GM18873 (cell line): ENCODE measurements at regions not wholly inside any gene's neighbourhood (a gene's known extent, or its start where the extent isn't known, plus 50 kb on each side); places are given as distances from the start of the nearest gene placed in this dataset.
A peak's percentile ranks its signal among the peaks of the same experiment; 100 is the strongest.

Experiments used
- ATAC-seq: cut with Tn5 transposase; IDR thresholded peaks from one replicate; pipeline ENCODE4 v1.9.1; 2021; ENCODE audit warnings: mild to moderate bottlenecking, moderate library complexity, moderate number of reproducible peaks; ENCODE audit not compliant: unreplicated experiment, low FRiP score

- ATAC-seq = peak; percentile 92
Observed at GRCh38 chr4:14783011-14783877, 219.0 kb upstream of the CPEB2 start.

DNA sequence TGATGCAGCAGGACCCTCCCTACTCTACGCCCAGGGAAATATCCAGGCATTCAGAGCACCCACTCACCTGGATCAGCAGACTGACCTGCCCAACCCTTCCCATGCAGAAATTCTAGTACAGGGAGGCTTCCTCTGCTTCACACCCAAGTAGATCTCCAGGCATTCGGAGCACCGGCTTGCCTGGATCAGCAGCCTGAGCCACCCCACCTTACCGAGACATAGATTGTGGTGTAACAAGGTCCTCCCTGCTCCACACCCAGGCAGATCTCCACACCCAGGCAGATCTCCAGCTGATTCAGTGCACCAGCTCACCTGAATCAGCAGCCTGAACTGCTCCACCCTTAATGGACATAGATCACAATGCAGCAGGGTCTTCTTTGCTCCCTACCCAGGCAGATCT is 215.1 kb upstream of the CPEB2 start:
- ATAC-seq = no peak

DNA sequence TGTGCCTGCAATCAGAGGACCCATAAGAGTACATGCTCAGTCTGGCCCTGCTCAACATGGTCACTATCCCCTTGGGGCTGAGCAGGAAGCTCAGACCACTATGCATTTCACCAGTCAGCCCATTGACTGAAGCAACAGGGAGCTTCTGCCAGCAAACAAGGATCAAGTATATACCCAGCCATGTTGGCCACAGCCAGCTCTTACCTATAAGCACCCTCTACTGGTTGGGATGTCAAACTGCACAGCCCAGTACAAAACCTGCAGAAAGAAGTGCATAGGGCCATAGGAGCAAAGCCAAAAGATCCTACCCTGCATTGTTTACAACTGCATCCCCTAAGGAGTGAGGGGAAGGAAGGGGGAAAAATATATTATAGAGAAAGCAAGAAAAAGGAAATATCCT is 214.4 kb upstream of the CPEB2 start:
- ATAC-seq = peak; percentile 45

GRCh38 chr4:14790494-14790893 is 211.8 kb upstream of the CPEB2 start:
- ATAC-seq = no peak

- no peak for ATAC-seq
Observed at GRCh38 chr4:14792702-14793227, 209.5 kb upstream of the CPEB2 start.

DNA sequence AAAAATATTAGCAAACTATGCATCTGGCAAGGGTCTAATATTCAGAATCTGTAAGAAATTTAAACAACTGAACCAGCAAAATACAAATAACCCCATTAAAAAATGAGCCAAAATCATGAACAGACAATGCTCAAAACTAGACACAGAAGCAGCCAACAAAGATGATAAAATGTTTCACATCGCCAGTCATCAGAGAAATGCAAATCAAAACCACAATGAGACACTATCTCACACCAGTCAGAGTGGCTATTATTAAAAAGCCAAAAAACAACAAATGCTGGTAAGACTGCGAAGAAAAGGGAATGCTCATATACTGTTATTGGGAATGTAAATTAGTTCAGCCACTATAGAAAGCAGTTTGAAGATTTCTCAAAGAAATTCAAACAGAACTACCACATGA is 201.3 kb upstream of the CPEB2 start:
- ATAC-seq = no peak

DNA sequence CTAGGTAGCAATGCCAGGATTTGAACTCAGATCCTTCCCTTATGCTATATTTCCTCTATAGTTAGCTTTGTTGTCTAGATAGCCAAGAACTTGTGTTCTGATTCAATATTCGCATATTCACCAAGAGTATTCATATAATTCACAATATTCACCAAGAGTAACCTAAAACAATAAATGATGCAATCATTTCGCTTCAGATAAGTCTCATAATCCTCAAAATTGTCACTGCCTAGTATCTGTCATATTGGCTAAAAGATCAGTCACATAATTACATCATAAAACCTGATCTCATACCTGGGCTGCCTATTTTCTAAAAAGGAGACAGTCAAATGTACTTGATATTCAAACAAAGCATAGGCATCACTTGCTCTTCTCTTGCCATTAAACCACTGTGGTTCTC is 199.7 kb upstream of the CPEB2 start:
- ATAC-seq = no peak

- no peak for ATAC-seq
Observed at GRCh38 chr4:14807856-14808255, 194.4 kb upstream of the CPEB2 start.

DNA sequence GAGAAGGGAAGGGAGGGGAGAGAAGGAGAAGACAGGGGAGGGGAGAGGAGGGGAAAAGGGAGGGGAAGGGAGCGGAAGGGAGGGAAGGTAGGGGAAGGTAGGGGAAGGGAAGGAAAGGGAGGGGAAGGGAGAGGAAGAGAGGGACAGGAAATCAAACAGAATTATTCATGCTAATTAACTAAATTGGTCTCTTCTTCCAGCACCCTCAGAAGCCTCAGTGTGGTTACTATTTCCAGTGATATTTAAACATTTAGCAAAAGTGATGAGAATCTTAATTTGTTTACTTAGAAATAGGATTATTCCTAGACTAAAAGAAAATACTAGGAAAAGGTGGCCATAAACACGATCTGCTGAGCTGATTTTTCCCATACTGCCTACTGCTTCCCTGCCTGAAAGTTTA is 193.1 kb upstream of the CPEB2 start:
- no peak for ATAC-seq

- ATAC-seq = no peak
Observed at GRCh38 chr4:14810121-14810520, 192.2 kb upstream of the CPEB2 start.

DNA sequence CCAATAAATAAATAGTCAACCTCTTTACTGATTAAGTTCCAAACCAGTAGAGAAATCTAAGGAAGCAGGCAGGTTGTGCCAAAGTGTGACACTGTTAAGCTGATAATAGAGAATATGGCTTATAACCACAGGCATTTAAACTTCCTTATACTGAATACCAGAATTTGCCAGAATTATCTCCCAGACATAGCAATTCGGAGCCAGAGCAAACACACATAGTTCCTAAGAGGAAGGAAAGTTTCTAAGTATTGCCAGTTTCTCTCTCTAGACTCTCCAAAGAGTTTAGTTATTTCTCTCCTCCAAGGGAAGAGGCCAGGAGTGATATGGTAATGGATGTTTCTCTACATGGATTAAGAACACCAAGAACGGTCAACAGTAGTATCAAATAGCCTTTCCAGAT is 191.7 kb upstream of the CPEB2 start:
- ATAC-seq = no peak

DNA sequence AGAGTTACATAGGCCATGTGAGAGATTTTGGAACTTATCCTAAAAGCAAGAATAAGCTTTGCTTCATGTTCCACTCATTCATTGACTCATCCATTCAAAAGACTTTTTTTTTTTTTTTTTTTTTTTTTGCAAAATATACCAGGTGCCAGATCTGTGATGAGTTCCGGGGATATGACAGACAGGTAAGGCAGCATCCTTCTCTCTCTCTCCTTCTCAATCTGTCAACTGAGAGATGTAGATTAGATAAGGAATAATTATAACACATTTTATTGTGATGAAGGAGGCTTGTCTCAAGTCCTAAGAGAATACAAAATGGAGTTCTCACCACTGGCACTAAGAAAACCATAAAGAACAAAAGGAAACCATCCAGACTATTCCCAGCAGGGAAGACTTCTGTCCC is 190.2 kb upstream of the CPEB2 start:
- no peak for ATAC-seq

DNA sequence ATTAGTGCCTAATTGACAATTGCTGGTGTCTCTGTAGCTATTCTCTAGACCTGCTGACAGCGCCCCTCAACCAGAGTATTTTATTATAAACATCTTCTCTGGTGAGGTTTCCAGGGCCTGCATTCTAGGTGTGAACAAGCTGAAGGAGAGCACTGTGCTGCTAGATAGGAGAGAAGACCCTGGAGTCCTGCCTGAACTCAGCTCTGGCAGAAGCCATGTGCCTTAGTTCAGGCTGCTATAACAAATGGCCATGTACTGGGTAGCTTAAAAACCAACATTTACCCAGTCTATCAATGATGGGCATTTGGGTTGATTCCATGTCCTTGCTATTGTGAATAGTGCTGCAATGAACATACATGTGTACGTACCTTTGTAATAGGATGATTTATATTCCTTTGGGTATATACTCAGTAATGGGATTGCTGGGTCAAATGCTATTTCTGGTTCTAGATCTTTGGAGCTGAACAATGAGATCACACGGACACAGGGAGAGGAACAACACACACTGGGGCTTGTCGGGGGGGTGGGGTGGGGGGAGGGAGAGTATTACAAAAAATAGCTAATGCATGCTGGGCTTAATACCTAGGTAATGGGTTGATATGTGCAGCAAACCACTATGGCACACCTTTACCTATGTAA is 185.5 kb upstream of the CPEB2 start:
- ATAC-seq = no peak

GRCh38 chr4:14824189-14824588 is 178.1 kb upstream of the CPEB2 start:
- ATAC-seq = no peak

DNA sequence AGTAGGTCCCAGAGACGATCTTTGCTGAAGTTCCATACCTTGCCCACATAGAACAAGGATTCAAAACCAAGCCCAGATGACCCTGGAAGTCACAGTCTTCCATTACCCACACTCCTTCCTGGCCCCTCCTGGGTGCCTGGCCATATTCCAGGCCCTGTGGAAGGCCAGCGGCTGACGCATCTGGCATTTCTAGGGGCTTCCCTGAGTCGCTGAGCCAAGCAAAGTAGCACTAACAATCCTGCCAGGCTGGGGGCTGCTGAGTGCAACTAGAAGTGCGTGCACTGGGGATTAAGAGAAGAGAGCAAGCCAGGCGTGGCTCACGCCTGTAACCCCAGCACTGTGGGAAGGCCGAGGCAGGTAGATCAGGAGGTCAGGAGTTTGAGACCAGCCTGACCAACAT is 175.2 kb upstream of the CPEB2 start:
- no peak for ATAC-seq

DNA sequence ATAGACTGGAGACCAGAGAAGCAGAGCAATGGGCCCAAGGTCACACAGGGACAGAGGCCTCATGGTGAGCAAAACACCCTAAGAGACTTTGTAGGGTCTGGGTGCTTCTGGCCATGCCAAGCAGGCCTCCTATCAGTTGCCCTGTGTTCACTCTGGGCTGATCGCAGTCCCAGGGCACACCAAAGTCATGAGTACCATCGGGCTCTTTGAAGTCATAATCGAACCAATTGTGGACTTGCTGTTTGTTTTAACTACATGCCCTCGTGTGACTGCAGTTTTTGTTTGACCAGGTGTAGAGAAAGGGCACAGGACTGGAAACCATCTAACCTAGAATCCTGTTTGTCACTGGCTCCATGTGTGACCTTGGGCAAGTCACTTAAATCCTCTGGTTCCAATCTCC is 172.5 kb upstream of the CPEB2 start:
- no peak for ATAC-seq

GRCh38 chr4:14831416-14831815 is 170.9 kb upstream of the CPEB2 start:
- no peak for ATAC-seq

DNA sequence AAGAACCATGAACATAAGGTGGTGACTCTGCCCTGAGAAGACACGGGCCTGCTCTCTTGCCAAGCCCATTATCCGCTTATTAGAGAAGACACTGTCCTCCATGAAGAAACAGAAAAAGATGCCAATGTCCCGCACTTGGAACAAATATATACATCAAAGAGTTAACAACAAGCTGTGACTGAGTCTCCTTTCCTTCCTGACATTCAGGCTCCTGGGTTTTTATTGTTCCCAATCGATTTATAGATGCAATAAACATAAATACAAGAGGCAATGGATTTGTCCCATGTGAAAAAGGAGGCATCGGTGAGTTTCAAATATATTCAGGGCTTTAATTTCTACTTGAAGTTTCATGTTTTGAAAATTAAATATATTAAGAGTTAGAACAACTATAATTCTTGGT is 169.2 kb upstream of the CPEB2 start:
- no peak for ATAC-seq

GRCh38 chr4:14834382-14834781 is 167.9 kb upstream of the CPEB2 start:
- ATAC-seq = no peak

DNA sequence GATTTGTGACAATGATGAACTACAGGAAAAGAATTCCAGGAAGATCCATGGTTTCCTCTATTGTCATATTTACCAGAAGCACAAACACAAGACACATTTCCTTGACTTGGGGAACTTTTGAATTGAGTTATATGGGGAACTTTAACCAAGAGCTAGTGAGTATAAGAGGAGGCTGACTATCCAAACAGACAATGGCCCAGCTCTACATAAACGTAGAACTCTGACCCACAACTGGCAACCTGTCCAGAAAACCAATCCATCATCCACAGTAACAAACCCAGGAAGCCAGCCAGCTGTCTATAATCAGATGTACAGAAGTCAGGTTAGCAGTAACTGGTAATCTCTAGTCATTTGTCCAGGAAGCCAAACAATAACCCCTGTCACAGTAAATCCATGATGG is 167.0 kb upstream of the CPEB2 start:
- no peak for ATAC-seq

DNA sequence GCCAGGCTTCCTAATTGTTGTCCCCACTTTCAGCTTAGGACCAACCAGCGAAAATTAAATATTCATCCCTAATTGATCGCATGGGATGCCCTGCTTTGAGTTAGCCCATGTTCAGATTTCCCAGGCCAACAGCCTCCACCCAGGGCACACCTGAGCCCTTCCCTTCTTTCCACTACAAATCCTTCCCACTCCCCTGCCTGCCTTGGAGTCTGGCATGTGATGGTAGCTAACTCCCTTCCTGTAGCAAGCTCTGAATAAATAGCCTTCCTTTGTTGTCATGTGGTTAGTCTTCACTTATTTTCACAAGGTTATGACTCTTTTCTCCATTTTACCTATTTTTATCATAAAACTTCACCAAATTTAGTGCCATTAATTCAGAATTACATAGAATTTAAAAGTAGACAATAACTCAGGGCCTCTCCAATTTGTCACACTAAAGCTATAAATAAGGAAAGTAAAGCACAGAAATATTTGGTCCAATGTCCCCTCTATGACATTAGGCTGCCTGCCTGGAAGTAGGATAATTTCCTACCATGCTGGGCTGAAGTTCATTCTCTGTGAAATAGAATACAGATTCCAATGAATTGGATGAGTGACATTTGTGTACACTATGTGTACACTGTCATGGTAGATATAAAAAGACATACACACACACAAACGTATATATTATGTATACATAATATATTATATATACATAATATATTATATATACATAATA is 166.4 kb upstream of the CPEB2 start:
- no peak for ATAC-seq
